ENCODE measurements at regions not wholly inside any gene's neighbourhood (a gene's known extent, or its start where the extent isn't known, plus 50 kb on each side); places are given as distances from the start of the nearest gene placed in this dataset.

- TF ChIP-seq REST (IDR thresholded peaks at IDR 0.05; ENCODE audit: low read depth) (no peak), NFIC (IDR thresholded peaks at IDR 0.05) (no peak), CEBPB (IDR thresholded peaks at IDR 0.05) (no peak), RAD21 (IDR thresholded peaks at IDR 0.05; ENCODE audit: low read depth) (no peak), EP300 (IDR thresholded peaks at IDR 0.05; ENCODE audit: borderline replicate concordance) (no peak), CREB1 (IDR thresholded peaks at IDR 0.05; ENCODE audit: low read depth) (no peak), FOXM1 (IDR thresholded peaks at IDR 0.05; ENCODE audit: borderline replicate concordance, low read depth) (no peak), ZBTB7A (IDR thresholded peaks at IDR 0.05; ENCODE audit: low read depth) (no peak), EGR1 (IDR thresholded peaks at IDR 0.05) (no peak), YY1 (IDR thresholded peaks at IDR 0.05; ENCODE audit: low read depth) (no peak)
- TF ChIP-seq, protein P1, sequence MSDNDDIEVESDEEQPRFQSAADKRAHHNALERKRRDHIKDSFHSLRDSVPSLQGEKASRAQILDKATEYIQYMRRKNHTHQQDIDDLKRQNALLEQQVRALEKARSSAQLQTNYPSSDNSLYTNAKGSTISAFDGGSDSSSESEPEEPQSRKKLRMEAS (IDR thresholded peaks at IDR 0.05) = no peak
These were observed 1748.4 kb downstream of the MRPL39 start for GRCh38 chr21:23858878-23859277.
